Transverse colon (tissue), 3 donors: ENCODE measurements at regions not wholly inside any gene's neighbourhood (a gene's known extent, or its start where the extent isn't known, plus 50 kb on each side); places are given as distances from the start of the nearest gene placed in this dataset.

Source experiments
- EP300 ChIP-seq: sonication (generic); formaldehyde crosslinking; IDR thresholded peaks from one replicate; pipeline ENCODE4 v1.6.1; 2017; ENCODE audit warnings: antibody characterized with exemption, low read depth
- POLR2A ChIP-seq: fragments of 450-650 bp; IDR thresholded peaks from one replicate; pipeline ENCODE4 v1.6.1; 2016; ENCODE audit warnings: antibody characterized with exemption, mild to moderate bottlenecking, moderate library complexity
- TF ChIP-seq, protein P1 (sequence below), 5 experiments: fragments of 200-600 bp in 3 of 5; fragments of 450-650 bp in 2 of 5; sonication (generic) in 3 of 5; IDR thresholded peaks; 1 replicate in 2 of 5; 2 replicates in 3 of 5; pipeline ENCODE4 v1.5.1; 2016 to 2017; ENCODE audit warnings: antibody characterized with exemption in 5 of 5, inconsistent platforms in 3 of 5, mild to moderate bottlenecking in 2 of 5, moderate library complexity in 1 of 5

GRCh38 chr13:21996049-21996448, 325.2 kb downstream of the FGF9 start:
- TF ChIP-seq, protein P1, sequence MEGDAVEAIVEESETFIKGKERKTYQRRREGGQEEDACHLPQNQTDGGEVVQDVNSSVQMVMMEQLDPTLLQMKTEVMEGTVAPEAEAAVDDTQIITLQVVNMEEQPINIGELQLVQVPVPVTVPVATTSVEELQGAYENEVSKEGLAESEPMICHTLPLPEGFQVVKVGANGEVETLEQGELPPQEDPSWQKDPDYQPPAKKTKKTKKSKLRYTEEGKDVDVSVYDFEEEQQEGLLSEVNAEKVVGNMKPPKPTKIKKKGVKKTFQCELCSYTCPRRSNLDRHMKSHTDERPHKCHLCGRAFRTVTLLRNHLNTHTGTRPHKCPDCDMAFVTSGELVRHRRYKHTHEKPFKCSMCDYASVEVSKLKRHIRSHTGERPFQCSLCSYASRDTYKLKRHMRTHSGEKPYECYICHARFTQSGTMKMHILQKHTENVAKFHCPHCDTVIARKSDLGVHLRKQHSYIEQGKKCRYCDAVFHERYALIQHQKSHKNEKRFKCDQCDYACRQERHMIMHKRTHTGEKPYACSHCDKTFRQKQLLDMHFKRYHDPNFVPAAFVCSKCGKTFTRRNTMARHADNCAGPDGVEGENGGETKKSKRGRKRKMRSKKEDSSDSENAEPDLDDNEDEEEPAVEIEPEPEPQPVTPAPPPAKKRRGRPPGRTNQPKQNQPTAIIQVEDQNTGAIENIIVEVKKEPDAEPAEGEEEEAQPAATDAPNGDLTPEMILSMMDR (IDR thresholded peaks at IDR 0.05): no peak
- TF ChIP-seq POLR2A (no peak), EP300 (no peak)
